ENCODE measurements at regions not wholly inside any gene's neighbourhood (a gene's known extent, or its start where the extent isn't known, plus 50 kb on each side); places are given as distances from the start of the nearest gene placed in this dataset.

GRCh38 chr3:69582044-69582443 lies 157.2 kb upstream of the MITF start:
- TF ChIP-seq ZNF274 (IDR thresholded peaks at IDR 0.05; ENCODE audit: low read depth, low read length) (no peak), SUZ12 (IDR thresholded peaks at IDR 0.05; ENCODE audit: extremely low read depth, insufficient read depth, insufficient read length) (no peak), YY1 (IDR thresholded peaks at IDR 0.05; ENCODE audit: insufficient read depth, insufficient read length) (no peak)
